GM12878 (cell line): ENCODE measurements at regions not wholly inside any gene's neighbourhood (a gene's known extent, or its start where the extent isn't known, plus 50 kb on each side); places are given as distances from the start of the nearest gene placed in this dataset.

ENCODE experiments used
- ATAC-seq: fragments of 200-7000 bp; cut with Tn5 transposase; 3 replicates; pipeline ENCODE4 v1.9.1; 2020; ENCODE audit warnings: mild to moderate bottlenecking, moderate library complexity
- BruUV-seq: library from RNA; stranded (reverse); fragments of 400-500 nt; replicated peaks from 2 replicates; lab custom pipeline; 2021; lab: Mats Ljungman, UMichigan
- CTCF ChIA-PET: fragments of 300-600 bp; sonication (Branson Sonifier 250); formaldehyde crosslinking; extraction: SDS; loops from one replicate; lab custom pipeline; 2021; ENCODE audit warnings: inconsistent platforms; lab: Yijun Ruan, JAX
- POLR2A ChIA-PET: fragments of 350-600 bp; formaldehyde crosslinking; extraction: SDS; loops from one replicate; lab custom pipeline; 2021; ENCODE audit warnings: inconsistent platforms; lab: Charles Lee
- RAD21 ChIA-PET: fragments of 300-600 bp; sonication (Branson Sonifier 250); formaldehyde crosslinking; loops from one replicate; lab custom pipeline; 2023; ENCODE audit warnings: antibody characterized with exemption; ENCODE audit not compliant: unreplicated experiment; lab: Charles Lee
- SMC1A ChIA-PET: fragments of 300-600 bp; sonication (Branson Sonifier 250); formaldehyde crosslinking; loops from one replicate; lab custom pipeline; 2023; ENCODE audit not compliant: unreplicated experiment, uncharacterized antibody; lab: Charles Lee
- DNase-seq: peaks from one replicate; pipeline ENCODE4 v3.0.0-alpha.2; 2011; ENCODE audit warnings: low read depth, low spot score
- FAIRE-seq: peaks from 3 replicates; lab custom pipeline; 2011; peaks lifted over from hg19 to GRCh38; lab: Jason Lieb, UNC
- H2AFZ ChIP-seq: 2 replicates; pipeline ENCODE4 v1.6.0; 2011; ENCODE audit warnings: low read depth, low read length, control low read depth; ENCODE audit not compliant: control insufficient read depth
- H3K27ac ChIP-seq: 2 replicates; pipeline ENCODE4 v1.5.1; 2011; ENCODE audit warnings: control low read depth; ENCODE audit not compliant: control insufficient read depth, insufficient read depth
- H3K27me3 ChIP-seq, 2 experiments: replicated peaks in 1 of 2; 2 replicates each; pipeline versions ENCODE4 v1.6.0 to v1.6.1; 2011; ENCODE audit warnings: low read length in 1 of 2; ENCODE audit not compliant: control insufficient read depth in 2 of 2, insufficient read depth in 2 of 2
- H3K36me3 ChIP-seq, 2 experiments: 2 replicates each; pipeline ENCODE4 v1.5.1; 2011; ENCODE audit warnings: low read length in 1 of 2; ENCODE audit not compliant: control insufficient read depth in 2 of 2, insufficient read depth in 2 of 2
- H3K4me1 ChIP-seq: 2 replicates; pipeline ENCODE4 v1.6.1; 2011; ENCODE audit warnings: mild to moderate bottlenecking, low read length, moderate library complexity, mixed read lengths; ENCODE audit not compliant: control insufficient read depth, insufficient read depth
- H3K4me2 ChIP-seq: 2 replicates; pipeline ENCODE4 v1.6.0; 2011; ENCODE audit warnings: control low read depth; ENCODE audit not compliant: control insufficient read depth, insufficient read depth
- H3K4me3 ChIP-seq: fragments of 200-600 bp; sonication (generic); 2 replicates; pipeline ENCODE4 v1.5.1; 2016
- H3K79me2 ChIP-seq: 2 replicates; pipeline ENCODE4 v1.6.0; 2011; ENCODE audit warnings: low read length; ENCODE audit not compliant: control insufficient read depth, insufficient read depth
- H3K9ac ChIP-seq: 2 replicates; pipeline ENCODE4 v1.8.0; 2011; ENCODE audit warnings: low read length, control low read depth, mixed read lengths; ENCODE audit not compliant: control insufficient read depth, insufficient read depth
- H3K9me3 ChIP-seq: replicated peaks from 3 replicates; pipeline ENCODE4 v1.5.1; 2011; ENCODE audit warnings: mild to moderate bottlenecking, low read length; ENCODE audit not compliant: control insufficient read depth, insufficient read depth
- H4K20me1 ChIP-seq: 2 replicates; pipeline ENCODE4 v1.6.0; 2011; ENCODE audit not compliant: control insufficient read depth, insufficient read depth
- DPF2 ChIP-seq: fragments of 450-650 bp; IDR thresholded peaks from 2 replicates; pipeline ENCODE4 v1.6.1; 2017; ENCODE audit warnings: mild to moderate bottlenecking
- SUPT20H ChIP-seq: IDR thresholded peaks from 2 replicates; pipeline ENCODE4 v1.6.1; 2011; ENCODE audit warnings: low read depth, mild to moderate bottlenecking, low read length, moderate library complexity, borderline replicate concordance; ENCODE audit not compliant: control insufficient read depth
- WGBS: methylation state at CpG from one replicate; pipeline ENCODE4 v1.1.6; 2016; ENCODE audit warnings: low lambda C conversion rate; ENCODE audit not compliant: insufficient replicate concordance, insufficient coverage; ENCODE audit errors: missing lambda C conversion rate; 5-methylcytosine and 5-hydroxymethylcytosine counted together
- in situ Hi-C: fragments of 300-500 bp; cut with MboI; formaldehyde crosslinking; loops from 9 replicates; pipeline ENCODE4 v1.14.3; 2018; ENCODE audit warnings: mixed read lengths
- intact Hi-C: fragments of 100-400 bp; cut with micrococcal nuclease; formaldehyde crosslinking; loops from one replicate; pipeline ENCODE4 v1.14.2; 2022; ENCODE audit not compliant: unreplicated experiment
- TF ChIP-seq, protein P1 (sequence below): fragments of 450-650 bp; formaldehyde crosslinking; IDR thresholded peaks from 2 replicates; pipeline ENCODE4 v1.4.0; 2020; ENCODE audit warnings: mild to moderate bottlenecking, moderate library complexity
- TF ChIP-seq, protein P2 (sequence below): IDR thresholded peaks from 2 replicates; pipeline ENCODE4 v1.6.1; 2011; ENCODE audit warnings: borderline replicate concordance, low read depth, mild to moderate bottlenecking, moderate library complexity, mixed read lengths, low read length; ENCODE audit not compliant: insufficient read depth; ENCODE audit errors: extremely low read length

DNA sequence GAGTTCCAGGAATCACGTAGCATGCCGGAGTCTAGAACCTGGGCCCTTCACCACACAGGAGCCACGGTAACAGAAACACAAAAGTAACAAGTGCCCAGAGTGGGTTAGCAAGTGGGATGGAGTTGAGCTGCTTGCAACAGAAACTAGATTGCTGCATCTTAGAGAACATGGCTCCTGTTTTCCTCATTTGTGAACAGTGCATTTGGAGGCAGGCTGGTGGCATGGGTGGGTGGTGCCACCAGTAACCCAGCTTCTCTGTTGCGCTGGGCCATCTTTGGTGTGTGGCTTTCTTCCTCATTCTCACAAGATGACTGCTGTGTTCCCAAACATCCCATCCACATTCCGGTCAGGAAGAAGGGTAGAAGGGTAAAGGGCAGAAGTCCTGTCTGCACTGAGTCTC is 95.5 kb downstream of the KATNIP start:
- Histone ChIP-seq H3K9me3 (no peaks in the 10 kb centered on the region), H3K36me3 (no peaks in the 10 kb centered on the region), H3K4me3 (no peak overlapping the region), H3K79me2 (no peaks in the 10 kb centered on the region), H3K4me1 (no peaks in the 10 kb centered on the region), H3K9ac (no peak overlapping the region), H4K20me1 (no peaks in the 10 kb centered on the region), H3K4me2 (no peak overlapping the region), H2AFZ (no peak overlapping the region), H3K27ac (no peak overlapping the region), H3K27me3 (no peaks in the 10 kb centered on the region)
- 90% methylated on average over 5 of the region's 5 CpGs for whole genome bisulfite sequencing
- no peak for ATAC-seq
- RAD21 ChIA-PET, result no interaction called here
- FAIRE-seq, result no peak
- no peak for DNase-seq
- POLR2A ChIA-PET, result no interaction called here
- SMC1A ChIA-PET, result no interaction called here
- CTCF ChIA-PET, result no interaction called here
- TF ChIP-seq, protein P1, sequence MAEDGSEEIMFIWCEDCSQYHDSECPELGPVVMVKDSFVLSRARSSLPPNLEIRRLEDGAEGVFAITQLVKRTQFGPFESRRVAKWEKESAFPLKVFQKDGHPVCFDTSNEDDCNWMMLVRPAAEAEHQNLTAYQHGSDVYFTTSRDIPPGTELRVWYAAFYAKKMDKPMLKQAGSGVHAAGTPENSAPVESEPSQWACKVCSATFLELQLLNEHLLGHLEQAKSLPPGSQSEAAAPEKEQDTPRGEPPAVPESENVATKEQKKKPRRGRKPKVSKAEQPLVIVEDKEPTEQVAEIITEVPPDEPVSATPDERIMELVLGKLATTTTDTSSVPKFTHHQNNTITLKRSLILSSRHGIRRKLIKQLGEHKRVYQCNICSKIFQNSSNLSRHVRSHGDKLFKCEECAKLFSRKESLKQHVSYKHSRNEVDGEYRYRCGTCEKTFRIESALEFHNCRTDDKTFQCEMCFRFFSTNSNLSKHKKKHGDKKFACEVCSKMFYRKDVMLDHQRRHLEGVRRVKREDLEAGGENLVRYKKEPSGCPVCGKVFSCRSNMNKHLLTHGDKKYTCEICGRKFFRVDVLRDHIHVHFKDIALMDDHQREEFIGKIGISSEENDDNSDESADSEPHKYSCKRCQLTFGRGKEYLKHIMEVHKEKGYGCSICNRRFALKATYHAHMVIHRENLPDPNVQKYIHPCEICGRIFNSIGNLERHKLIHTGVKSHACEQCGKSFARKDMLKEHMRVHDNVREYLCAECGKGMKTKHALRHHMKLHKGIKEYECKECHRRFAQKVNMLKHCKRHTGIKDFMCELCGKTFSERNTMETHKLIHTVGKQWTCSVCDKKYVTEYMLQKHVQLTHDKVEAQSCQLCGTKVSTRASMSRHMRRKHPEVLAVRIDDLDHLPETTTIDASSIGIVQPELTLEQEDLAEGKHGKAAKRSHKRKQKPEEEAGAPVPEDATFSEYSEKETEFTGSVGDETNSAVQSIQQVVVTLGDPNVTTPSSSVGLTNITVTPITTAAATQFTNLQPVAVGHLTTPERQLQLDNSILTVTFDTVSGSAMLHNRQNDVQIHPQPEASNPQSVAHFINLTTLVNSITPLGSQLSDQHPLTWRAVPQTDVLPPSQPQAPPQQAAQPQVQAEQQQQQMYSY, result no peak
- TF ChIP-seq DPF2, result no peak
- TF ChIP-seq, protein P2, sequence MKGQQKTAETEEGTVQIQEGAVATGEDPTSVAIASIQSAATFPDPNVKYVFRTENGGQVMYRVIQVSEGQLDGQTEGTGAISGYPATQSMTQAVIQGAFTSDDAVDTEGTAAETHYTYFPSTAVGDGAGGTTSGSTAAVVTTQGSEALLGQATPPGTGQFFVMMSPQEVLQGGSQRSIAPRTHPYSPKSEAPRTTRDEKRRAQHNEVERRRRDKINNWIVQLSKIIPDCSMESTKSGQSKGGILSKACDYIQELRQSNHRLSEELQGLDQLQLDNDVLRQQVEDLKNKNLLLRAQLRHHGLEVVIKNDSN, result no peak
- no peak for TF ChIP-seq SUPT20H
- intact Hi-C loops, result no loop called here
- in situ Hi-C loops, result loop anchor here (25.0 kb wide), 1 partner anchor 417 kb away; the partner anchor contains the start of gene GSG1L
- no TSS peak for BruUV-seq
